ENCODE measurements at regions not wholly inside any gene's neighbourhood (a gene's known extent, or its start where the extent isn't known, plus 50 kb on each side); places are given as distances from the start of the nearest gene placed in this dataset.

DNA sequence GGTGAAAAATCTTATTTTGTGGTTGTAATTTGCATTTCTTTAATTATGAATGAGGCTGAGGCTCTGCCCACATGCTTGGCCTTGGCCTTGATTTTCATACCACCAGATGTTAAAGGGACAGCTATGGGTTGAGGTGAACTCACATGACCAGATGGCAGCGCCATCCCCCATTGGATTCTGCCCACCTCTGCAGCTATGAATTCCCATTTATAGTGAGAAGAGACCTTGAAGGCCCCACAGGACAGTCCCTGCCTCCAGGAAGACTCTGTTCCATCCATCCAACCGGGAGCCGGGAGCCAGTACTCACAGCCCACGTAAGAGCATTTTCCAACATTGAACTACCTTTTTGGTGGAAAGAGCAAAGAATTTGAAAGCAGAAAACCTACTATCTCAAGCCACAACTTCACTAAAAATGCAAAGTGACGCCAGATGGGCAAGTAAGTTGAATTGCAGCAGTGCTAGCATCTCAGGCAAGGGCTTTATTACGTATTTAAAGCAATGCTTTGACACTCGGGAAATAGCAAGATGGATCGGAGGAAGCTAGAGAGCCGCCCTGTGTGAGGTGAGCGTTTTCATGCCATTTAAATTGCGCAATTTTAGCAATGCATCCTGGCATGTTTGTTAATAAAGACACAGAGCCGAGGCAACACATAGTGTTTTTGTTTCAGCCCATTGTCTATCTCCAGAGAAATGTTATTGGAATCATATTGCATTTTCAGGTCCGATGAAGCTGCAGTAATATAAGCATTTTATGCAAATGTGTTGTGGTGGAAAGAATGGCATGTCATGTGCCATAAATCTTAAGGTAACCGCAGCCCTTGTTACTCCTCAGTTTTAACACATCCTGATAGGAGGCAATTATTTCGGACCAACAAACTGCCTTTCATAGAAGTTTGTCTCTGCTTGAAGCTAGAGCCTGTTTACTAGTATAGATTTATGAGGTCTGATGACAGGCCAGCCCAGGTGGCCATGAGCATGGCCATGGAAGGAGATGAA, 273.4 kb upstream of the TNRC6C start:
- DNase-seq (ENCODE audit: low spot score) = no peak

DNA sequence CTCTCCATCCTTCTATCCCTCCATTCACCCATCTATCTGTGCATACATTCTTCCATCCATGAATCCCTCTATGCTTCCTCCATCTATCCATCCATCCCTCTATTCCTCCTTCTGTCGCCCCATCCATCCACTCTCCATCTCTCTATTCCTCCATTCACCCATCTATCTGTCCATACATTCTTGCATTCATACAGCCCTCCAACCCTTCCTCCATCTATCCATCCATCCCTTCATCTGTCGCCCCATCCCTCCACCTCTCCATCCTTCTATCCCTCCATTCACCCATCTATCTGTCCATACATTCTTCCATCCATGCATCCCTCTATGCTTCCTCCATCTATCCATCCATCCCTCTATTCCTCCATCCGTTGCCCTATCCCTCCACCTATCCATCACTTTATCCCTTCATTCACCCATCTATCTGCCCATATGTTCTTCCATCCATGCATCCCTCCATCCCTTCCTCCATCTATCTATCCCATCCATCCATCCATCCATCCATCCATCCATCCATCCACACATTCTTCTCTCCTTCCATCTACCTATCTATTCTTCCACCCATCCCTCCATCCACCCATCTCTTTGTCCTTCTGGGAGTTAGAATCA, 272.5 kb upstream of the TNRC6C start:
- DNase-seq (ENCODE audit: low spot score) = no peak

DNA sequence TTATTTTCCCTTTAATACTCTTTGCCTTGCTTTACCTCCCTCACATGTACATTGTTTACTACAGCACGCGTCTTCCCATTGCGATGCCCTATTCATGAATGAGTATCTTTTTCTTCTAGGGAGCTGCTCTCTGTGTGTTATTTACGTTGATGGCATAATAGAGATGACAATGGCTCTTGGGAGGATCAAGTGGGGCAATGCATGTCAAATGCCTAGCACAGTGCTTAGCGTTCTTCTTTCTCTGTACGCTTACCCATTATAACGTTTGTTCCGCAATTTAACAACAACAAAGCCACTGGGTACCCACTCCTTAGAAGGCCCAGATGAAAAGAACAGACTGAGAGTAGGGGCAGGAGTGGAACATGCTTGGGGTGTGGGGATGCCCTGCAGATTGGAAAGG, 271.6 kb upstream of the TNRC6C start:
- DNase-seq (ENCODE audit: low spot score) = no peak

DNA sequence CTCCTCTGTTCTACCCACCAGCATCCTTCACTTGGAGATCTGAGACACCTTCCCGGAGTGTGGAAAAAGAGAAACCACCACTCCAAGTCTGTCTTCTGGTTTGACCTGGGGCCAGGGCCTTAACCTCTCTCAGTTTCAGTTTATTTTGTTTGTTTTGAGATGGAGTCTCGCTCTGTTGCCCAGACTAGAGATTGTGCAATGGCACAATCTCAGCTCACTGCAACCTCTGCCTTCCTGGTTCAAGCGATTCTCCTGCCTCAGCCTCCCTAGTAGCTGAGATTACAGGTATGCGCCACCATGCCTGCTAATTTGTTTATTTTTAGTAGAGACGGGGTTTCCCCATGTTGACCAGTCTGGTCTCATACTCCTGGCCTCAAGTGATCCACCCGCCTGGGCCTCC, 271.1 kb upstream of the TNRC6C start:
- no peak for DNase-seq (ENCODE audit: low spot score)

GRCh38 chr17:77687921-77688320, 270.6 kb upstream of the TNRC6C start:
- no peak for DNase-seq (ENCODE audit: low spot score)

GRCh38 chr17:77688369-77688768, 270.1 kb upstream of the TNRC6C start:
- DNase-seq (ENCODE audit: low spot score) = no peak

- DNase-seq (ENCODE audit: low spot score) = peak; percentile 24
Observed at GRCh38 chr17:77690271-77691161, 268.0 kb upstream of the TNRC6C start.

DNA sequence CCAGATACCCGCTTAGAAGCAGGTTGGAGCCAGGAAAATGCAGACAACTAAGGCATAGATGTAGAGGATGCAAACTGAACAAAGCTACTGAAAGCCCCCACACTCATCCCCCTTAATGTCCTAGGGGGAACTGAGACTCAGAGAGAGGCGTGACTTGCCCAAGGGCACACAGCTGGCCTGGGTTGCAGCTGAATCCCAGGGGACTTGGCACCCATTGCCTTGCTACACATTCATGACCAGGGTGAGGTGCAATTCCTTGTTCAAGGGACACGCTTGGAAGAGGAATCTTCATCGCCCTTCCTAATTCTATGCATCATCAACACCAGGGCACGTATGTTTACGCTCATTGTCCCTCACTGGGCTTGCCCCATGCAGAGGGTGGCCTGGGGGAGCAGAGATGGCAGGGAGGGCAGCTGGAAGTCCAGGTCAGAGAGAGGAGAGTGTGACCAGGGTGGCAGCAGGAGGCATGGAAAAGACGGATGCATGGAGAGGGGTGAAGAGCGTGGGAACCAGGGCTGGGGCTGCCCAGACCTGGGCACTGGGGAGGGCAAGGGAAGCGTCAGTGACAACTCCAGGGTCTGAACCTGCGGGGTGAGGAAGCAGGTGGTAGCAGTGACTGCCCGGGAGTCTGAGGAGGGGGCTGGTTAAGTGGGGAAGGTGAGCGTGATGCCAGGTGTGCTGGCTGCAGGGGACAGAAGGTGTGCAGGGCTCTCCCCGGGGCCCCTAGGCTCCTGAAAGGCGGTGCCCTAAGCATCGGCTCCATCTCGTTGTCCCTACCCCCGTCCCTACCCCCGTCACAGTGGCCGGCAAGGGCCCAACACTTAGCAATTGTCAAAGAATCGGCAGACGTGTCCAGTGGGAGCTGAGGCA, 267.1 kb upstream of the TNRC6C start:
- peak; percentile 31 for DNase-seq (ENCODE audit: low spot score)

DNA sequence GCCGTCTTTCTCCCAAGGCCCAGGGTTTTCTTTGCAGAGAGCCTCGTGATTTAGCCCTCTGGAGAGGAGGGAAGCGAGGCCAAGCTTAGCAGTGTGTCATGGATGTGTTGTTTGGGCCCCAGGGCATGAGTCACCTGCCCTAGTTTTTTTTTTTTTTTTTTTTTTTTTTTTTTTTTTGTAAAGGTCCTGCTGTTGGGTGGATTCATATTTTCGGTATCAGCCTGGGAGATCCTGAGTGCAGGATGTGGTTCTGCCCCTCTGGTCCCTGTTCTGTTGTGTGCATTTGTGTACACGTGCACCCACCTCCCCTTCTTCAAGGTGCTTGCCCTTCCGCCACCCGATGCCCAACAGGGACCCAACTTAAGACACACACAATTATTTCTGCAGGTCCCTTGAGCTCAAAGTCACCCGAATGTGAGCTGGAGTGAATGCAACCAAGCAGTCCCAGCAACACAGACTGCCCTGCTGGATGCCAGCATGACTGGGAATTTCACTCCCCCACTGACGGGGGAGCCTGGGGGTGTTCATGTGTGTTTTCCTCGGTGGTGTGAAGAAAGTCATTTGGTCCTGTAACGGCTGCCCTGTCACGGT, 265.8 kb upstream of the TNRC6C start:
- no peak for DNase-seq (ENCODE audit: low spot score)

DNA sequence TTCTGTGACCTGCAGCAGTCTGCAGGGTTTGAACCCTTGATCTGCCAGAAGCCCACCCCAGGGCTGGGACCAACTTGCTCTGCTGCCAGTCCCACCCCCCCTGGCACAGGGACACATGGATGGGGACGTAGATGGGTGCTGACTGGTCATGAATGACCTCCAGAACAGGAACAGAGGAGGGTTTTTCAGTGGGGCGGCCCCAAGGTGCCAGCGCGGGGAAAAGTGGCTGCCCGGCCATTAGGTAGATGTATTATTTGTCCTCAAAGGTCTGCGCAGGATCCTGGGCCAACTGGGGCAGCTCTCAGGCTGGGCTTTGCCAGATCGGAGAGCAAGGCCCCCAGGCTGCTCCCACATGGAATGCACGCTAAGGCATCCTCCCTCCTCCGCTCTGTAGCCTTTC, 265.2 kb upstream of the TNRC6C start:
- no peak for DNase-seq (ENCODE audit: low spot score)

DNA sequence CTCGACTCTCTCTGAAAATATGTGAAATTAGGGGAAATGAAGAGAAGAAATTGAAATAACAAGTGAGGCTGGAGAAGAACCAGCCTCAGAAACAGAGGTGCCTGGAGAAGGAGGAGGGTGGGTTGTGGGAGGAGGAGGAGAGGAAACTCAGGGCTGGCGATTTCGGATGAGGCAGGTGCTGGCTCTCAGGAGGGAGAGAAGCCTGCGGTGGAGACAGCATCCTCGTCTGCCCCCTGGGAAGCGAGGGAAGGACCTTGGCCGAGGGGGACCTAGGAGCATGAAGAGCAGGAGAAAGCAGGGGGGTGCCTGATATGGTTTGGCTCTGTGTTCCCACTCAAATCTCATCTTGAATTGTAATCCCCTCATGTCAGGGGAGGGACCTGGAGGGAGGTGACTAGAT, 264.7 kb upstream of the TNRC6C start:
- DNase-seq (ENCODE audit: low spot score) = no peak

DNA sequence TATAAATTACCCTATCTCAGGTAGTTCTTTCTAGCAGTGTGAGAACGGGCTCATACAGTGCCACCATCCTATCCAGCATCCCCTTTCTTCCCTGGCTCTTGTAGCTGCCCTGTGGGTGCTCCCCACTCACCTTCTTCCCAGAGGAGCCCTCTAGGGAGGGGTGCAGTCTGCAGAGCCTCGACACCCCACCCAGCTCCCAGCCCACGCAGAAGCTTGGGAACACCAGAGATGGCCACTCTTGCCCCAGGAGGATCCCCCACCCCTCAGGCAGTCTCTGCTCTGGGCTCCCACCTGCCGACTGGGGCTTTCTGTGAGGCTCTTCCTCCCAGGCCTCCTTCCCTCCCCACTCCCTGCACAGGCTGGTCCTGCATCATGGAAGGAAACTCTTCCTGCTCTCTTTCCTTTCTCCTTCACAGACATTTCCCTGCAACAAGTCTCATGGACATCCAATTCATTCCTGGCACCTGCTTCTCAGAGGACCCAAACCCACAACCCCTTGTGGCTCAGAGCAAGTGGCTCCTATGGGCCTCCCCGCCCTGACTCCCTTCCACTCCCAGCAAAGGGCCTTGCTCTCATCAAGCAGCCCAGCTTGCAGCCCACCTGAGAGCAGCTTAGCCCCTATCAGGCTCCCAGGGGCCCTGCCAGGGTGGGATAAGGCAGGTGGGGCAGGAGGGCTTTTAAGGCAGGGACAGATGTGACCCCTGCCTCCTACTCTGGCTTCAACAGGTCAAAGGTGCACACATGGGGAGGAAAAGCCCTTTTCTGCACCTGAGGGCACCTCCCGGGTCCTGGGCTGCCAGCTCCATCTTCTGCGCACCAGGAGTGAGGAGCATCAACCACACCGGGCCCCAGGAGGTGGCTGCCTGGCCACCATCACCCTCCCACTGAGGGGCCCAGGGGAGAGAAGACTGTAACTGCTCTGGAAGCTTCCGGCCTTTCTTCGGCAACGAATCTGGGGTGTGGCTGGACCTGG, 263.8 kb upstream of the TNRC6C start:
- DNase-seq (ENCODE audit: low spot score) = no peak

DNA sequence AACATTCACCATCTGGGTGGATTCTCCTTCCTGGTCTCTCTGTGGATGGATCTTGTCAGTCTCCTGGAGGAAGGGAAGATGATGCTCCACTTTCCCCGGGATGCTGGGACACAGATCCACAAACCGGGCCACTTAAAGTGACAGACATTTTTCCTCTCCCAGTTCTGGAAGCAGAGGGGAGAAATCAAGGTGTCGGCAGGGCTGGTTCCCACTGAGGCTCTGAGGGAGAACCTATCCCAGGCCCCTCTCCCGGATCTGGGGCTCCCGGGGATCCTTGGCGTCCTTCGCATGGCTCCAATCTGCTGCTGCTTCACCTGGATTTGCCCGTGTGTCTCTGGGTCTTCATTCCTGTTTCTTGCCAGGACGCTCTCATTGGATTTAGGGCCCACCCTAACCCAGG, 263.1 kb upstream of the TNRC6C start:
- DNase-seq (ENCODE audit: low spot score) = no peak

- no peak for DNase-seq (ENCODE audit: low spot score)
Observed at GRCh38 chr17:77696151-77696720, 262.3 kb upstream of the TNRC6C start.

DNA sequence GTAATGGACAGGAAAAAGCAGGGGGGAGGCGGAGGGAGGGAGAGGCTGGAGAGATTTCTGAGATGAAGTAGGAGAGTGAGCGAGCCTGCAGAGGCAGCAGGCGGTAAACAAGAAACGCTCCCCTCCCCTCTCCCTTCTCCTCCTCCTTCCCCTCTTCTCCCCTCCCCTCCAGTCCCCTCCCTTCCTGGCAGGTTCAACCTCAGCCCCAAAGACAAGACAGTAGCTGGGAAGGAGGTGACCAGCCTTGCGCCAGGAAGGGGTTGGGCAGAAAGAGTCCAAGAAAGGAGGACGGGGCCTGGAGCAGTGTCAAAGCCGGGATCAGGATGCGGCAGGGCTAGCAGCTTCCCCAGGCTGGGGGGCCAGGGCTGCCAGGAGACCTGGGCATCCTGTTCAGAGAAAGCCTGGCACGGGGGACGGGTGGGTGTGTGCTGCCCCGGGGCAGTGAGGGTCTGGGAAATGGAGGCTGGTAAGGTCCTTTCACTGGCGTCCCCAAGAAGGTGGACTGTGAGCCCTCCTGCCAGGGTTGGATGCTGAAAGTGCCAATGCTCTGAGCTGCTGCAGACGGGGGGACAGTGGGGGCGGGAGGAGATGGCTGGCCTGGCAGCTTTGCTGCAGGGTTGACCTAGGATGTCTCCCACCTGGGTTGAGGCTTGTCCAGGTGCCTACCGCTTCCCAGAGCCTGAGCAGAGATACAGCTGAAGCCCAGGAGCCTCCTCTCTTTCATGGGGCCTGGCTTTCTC, 261.6 kb upstream of the TNRC6C start:
- DNase-seq (ENCODE audit: low spot score) = no peak

DNA sequence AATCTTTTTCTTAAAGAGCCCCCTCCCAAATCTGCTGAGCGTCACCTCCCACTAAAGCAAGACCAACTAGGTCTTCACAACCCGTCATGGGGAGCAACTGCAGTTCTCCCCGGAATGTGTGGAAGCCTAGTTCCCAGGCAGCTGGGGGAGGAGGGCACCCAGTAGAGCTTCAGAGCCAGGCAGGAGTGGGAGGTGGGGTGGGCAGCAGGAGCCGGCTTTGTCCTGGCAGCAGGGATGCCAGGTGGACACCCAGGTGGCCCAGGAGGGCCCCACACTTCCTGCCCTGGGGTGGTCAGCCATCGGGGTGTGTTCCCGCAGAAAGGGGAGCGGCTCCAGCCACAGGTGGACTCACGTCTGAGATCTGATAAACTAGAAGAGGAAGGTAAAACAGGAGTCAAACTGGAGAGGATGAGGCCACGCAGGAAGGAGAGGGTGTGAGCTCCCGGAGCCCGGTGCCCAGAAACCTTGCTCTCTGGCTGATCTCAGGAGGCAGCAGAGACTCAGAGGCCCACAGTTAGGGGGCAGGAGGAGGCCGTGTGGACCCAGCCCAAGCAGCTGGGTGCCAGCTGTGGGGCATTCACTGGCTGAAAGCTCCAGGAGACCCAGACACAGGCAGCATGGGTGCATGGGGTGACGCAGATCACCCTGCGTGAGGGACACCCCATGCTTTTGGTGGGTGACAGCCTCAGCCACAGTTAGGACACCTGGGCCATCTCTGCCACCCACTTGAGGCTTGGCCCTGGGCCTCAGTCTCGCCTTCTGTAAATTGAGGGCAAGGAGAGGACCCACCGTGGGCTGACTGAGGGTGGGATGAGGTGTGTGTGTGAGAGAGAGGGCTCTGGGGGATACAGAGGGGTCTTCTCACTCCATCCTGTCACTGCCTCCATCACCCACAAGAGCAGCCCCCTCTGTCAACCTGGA, 260.8 kb upstream of the TNRC6C start:
- no peak for DNase-seq (ENCODE audit: low spot score)

DNA sequence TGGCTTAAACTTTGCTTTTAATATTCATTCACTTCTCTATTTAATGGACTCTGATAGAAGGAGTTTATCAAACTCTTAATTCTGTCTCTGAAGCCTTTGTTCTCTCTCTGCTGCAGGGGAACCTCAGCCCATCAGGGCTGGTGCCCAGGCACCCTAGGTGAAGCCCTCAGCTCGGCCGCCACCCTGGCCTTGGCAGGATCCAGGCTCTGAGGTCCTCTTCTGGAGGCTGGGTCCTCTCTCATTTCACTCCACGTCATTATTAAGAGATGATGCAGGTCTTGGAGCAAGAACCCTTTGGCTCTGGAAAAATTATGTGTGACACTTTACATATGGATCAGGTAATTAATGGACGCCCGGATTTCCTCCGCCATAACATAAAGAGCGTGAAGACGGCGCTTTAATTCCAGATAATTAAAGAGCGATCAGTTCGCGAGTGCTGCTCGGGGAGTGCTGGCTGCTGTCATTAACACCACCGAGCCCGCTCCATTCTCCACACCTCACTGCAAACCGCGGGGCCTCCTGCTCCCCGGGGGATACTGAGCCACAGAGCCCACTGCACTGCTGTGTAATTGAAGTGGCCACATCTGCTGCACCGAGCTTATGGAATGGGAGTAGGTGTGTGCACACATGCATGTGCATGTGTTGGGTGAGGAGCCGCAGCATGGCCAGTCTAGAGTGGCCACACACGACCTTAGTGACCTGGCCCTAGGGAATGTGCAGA, 259.4 kb upstream of the TNRC6C start:
- no peak for DNase-seq (ENCODE audit: low spot score)
